Colonic mucosa (tissue), 4 donors: ENCODE measurements at regions not wholly inside any gene's neighbourhood (a gene's known extent, or its start where the extent isn't known, plus 50 kb on each side); places are given as distances from the start of the nearest gene placed in this dataset.

Experiments
- DNase-seq: peaks from one replicate; pipeline ENCODE4 v3.0.0-alpha.2; 2020
- H3K27ac ChIP-seq: fragments of 200-600 bp; one replicate; pipeline ENCODE4 v1.8.0; 2021
- H3K27me3 ChIP-seq: fragments of 200-600 bp; one replicate; pipeline ENCODE4 v1.8.0; 2021
- H3K36me3 ChIP-seq: fragments of 200-600 bp; one replicate; pipeline ENCODE4 v1.8.0; 2021
- H3K4me1 ChIP-seq: fragments of 200-600 bp; one replicate; pipeline ENCODE4 v1.8.0; 2021; ENCODE audit warnings: mild to moderate bottlenecking
- H3K4me3 ChIP-seq: fragments of 200-600 bp; one replicate; pipeline ENCODE4 v1.8.0; 2021
- H3K9ac ChIP-seq, 2 donors: one replicate each; pipeline ENCODE4 v1.7.0; 2013; ENCODE audit warnings: control low read depth in 2 of 2, low read depth in 2 of 2, low read length in 2 of 2
- H3K9me3 ChIP-seq: fragments of 200-600 bp; one replicate; pipeline ENCODE4 v1.8.0; 2021
- intact Hi-C: fragments of 100-400 bp; cut with DNase I; formaldehyde crosslinking; loops from one replicate; pipeline ENCODE4 v1.14.1; 2022
- TF ChIP-seq, protein P1 (sequence below): fragments of 200-600 bp; IDR thresholded peaks from one replicate; pipeline ENCODE4 v1.8.0; 2022; ENCODE audit warnings: antibody characterized with exemption, mild to moderate bottlenecking
- donor health status: healthy.
- donor health status: DM: no; HTN: no; CAD: no.
- donor health status: DM: no; HTN: no; CAD: no.

DNA sequence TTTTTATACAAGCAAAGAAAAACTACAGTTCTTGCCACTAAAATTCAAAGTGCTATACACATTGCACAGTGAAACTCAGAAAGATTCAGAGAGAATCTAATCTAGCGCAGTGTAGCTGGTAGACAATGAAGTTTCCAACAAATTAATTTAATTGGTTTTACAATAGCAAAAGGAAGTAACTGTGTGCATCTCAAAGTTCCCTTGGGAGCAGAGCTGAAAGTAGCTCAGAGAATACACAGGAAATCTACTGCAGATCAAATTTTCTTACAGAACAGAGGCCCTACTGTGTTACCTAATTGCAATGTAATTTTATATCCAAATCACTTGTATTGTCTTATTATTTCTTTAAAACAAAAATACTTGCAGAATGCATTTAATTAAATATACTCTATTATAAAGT is 1396.2 kb upstream of the TENM4 start:
- no peak for DNase-seq
- intact Hi-C loops: no loop called here

DNA sequence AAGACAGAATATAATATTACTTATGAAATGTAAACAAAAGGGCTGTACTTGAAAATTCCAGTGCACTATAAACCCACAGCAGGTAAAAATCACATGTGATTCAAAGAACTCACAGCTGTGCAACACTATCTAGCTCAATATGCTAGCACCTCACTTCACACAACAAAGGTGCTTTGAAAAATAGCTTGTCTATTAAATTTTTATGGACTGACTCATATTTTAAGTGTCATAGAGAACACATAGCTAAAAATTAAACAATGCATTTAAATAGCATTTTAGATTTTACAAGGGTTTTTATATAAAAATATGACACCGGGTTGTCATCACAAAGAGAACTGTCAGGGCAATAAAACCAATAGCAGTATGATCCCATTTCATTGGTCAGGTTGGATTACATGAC is 1390.5 kb upstream of the TENM4 start:
- TF ChIP-seq, protein P1, sequence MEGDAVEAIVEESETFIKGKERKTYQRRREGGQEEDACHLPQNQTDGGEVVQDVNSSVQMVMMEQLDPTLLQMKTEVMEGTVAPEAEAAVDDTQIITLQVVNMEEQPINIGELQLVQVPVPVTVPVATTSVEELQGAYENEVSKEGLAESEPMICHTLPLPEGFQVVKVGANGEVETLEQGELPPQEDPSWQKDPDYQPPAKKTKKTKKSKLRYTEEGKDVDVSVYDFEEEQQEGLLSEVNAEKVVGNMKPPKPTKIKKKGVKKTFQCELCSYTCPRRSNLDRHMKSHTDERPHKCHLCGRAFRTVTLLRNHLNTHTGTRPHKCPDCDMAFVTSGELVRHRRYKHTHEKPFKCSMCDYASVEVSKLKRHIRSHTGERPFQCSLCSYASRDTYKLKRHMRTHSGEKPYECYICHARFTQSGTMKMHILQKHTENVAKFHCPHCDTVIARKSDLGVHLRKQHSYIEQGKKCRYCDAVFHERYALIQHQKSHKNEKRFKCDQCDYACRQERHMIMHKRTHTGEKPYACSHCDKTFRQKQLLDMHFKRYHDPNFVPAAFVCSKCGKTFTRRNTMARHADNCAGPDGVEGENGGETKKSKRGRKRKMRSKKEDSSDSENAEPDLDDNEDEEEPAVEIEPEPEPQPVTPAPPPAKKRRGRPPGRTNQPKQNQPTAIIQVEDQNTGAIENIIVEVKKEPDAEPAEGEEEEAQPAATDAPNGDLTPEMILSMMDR: no peak

More for the DNA sequence above, 1396.2 kb upstream of the TENM4 start:
- TF ChIP-seq, protein P1: no peak
- Histone ChIP-seq H3K27ac (no peak overlapping the region), H3K9me3 (no peaks in the 10 kb centered on the region), H3K36me3 (no peaks in the 10 kb centered on the region), H3K27me3 (no peaks in the 10 kb centered on the region), H3K4me3 (no peak overlapping the region), H3K4me1 (no peaks in the 10 kb centered on the region), H3K9ac (no peak overlapping the region)

GRCh38 chr11:80827781-80828180 is 1387.0 kb upstream of the TENM4 start:
- intact Hi-C loops: no loop called here
- Histone ChIP-seq H3K4me3 (no peak overlapping the region), H3K9ac (no peak overlapping the region), H3K36me3 (no peaks in the 10 kb centered on the region), H3K9me3 (no peaks in the 10 kb centered on the region), H3K27ac (no peak overlapping the region), H3K4me1 (no peaks in the 10 kb centered on the region), H3K27me3 (no peaks in the 10 kb centered on the region)
- TF ChIP-seq, protein P1: no peak
- DNase-seq: no peak

More for the DNA sequence above, 1390.5 kb upstream of the TENM4 start:
- no peak overlapping the region for H3K4me3 ChIP-seq
- no peaks in the 10 kb centered on the region for H3K4me1 ChIP-seq
- H3K9ac ChIP-seq: no peak overlapping the region
- intact Hi-C loops: no loop called here
- H3K36me3 ChIP-seq: no peaks in the 10 kb centered on the region
- DNase-seq: no peak
- no peaks in the 10 kb centered on the region for H3K9me3 ChIP-seq
- no peak overlapping the region for H3K27ac ChIP-seq
- H3K27me3 ChIP-seq: no peaks in the 10 kb centered on the region

DNA sequence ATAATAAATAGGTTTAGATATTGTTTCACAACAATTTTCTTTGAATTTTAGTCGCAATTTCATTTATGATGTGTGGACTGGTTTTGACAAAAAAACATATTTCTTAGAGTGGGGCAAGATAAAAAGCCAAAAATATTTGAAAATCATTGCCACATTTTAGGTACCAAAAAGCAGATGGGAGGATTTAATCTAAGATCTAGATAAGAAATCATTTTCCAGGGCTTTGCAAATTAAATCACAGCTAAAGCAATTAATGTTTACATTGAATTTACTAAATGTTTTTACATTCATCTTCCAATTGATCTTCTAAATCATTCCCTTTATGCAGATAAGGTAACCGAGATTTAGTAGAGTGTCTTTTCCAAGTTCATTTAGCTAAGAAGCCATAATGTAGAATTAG is 1386.0 kb upstream of the TENM4 start:
- H3K4me1 ChIP-seq: no peaks in the 10 kb centered on the region
- no peak overlapping the region for H3K4me3 ChIP-seq
- DNase-seq: no peak
- TF ChIP-seq, protein P1: no peak
- H3K27ac ChIP-seq: no peak overlapping the region
- H3K9ac ChIP-seq: no peak overlapping the region
- H3K36me3 ChIP-seq: no peaks in the 10 kb centered on the region
- intact Hi-C loops: no loop called here
- no peaks in the 10 kb centered on the region for H3K9me3 ChIP-seq
- H3K27me3 ChIP-seq: no peaks in the 10 kb centered on the region

DNA sequence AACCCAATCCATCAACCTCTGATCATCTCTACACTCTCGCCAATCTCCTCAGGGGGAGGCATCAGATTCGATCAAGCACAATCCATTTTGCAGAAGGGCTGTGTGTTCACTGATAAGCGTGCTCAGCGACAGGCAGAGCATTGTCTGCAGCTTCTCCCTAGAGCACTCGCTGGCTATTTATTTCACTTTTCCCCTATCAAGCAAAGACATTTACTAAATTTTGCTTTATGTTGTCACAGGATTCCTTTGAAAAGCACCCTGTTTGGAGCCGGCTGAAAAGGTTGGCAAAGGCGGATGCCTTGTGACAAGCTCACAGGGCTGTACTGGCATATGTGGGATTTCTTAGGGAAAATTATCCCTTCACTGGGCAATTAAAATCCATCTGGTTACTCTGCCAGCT is 1381.5 kb upstream of the TENM4 start:
- intact Hi-C loops: no loop called here
- H3K27ac ChIP-seq: no peak overlapping the region
- H3K27me3 ChIP-seq: no peaks in the 10 kb centered on the region

More for the DNA sequence above, 1381.5 kb upstream of the TENM4 start:
- Histone ChIP-seq H3K4me1 (no peaks in the 10 kb centered on the region), H3K4me3 (no peak overlapping the region), H3K9ac (no peak overlapping the region), H3K9me3 (no peaks in the 10 kb centered on the region), H3K36me3 (no peaks in the 10 kb centered on the region)
- TF ChIP-seq, protein P1: no peak
- DNase-seq: no peak
